ENCODE measurements at regions not wholly inside any gene's neighbourhood (a gene's known extent, or its start where the extent isn't known, plus 50 kb on each side); places are given as distances from the start of the nearest gene placed in this dataset.
"Not testable (repeated sequence)": the region's sequence is repeated elsewhere in the genome, so short reads cannot be mapped to it uniquely, and the experiment has no call there.

GRCh38 chr10:84860855-84861254, 532.5 kb downstream of the CCSER2 start:
- H3K36me3 Mint-ChIP-seq, result no peaks in the 10 kb centered on the region
- TF ChIP-seq, protein P1, sequence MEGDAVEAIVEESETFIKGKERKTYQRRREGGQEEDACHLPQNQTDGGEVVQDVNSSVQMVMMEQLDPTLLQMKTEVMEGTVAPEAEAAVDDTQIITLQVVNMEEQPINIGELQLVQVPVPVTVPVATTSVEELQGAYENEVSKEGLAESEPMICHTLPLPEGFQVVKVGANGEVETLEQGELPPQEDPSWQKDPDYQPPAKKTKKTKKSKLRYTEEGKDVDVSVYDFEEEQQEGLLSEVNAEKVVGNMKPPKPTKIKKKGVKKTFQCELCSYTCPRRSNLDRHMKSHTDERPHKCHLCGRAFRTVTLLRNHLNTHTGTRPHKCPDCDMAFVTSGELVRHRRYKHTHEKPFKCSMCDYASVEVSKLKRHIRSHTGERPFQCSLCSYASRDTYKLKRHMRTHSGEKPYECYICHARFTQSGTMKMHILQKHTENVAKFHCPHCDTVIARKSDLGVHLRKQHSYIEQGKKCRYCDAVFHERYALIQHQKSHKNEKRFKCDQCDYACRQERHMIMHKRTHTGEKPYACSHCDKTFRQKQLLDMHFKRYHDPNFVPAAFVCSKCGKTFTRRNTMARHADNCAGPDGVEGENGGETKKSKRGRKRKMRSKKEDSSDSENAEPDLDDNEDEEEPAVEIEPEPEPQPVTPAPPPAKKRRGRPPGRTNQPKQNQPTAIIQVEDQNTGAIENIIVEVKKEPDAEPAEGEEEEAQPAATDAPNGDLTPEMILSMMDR (IDR thresholded peaks at IDR 0.05; ENCODE audit: unreplicated experiment), result no peak
- DNase-seq (ENCODE audit: low spot score in 2 of 2, unreplicated experiment in 2 of 2), result no peak
- peaks cover 34% of the 10 kb centered on the region for H3K9me3 Mint-ChIP-seq
- H3K27me3 Mint-ChIP-seq (ENCODE audit: low read depth), result no peaks in the 10 kb centered on the region
- no peak overlapping the region for H3K27ac Mint-ChIP-seq
- H3K4me1 Mint-ChIP-seq, result no peaks in the 10 kb centered on the region
- H3K4me3 Mint-ChIP-seq, result no peak overlapping the region

GRCh38 chr10:84862551-84862950, 534.2 kb downstream of the CCSER2 start:
- H3K27ac Mint-ChIP-seq, result no peak overlapping the region
- H3K4me1 Mint-ChIP-seq, result no peaks in the 10 kb centered on the region
- no peaks in the 10 kb centered on the region for H3K36me3 Mint-ChIP-seq
- H3K9me3 Mint-ChIP-seq, result peaks cover 38% of the 10 kb centered on the region
- no peaks in the 10 kb centered on the region for H3K27me3 Mint-ChIP-seq (ENCODE audit: low read depth)
- TF ChIP-seq, protein P1 (IDR thresholded peaks at IDR 0.05; ENCODE audit: unreplicated experiment), result no peak
- DNase-seq (ENCODE audit: low spot score in 2 of 2, unreplicated experiment in 2 of 2), result no peak
- no peak overlapping the region for H3K4me3 Mint-ChIP-seq

DNA sequence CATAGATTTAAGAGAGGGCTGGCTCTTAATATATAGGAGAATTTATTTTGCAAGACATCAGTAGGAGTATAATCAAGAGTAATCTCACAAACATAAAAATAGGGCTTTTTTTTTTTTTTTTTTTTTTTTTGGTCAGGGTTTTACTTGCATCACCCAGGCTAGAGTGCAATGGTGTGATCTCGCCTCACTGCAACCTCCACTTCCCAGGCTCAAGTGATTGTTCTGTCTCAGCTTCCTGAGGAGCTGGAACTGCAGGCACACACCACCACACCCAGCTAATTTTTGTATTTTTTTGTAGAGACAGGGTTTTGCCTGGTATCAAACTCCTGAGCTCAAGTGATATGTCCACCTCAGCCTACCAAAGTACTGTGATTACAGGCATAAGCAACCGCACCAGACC, 535.3 kb downstream of the CCSER2 start:
- Mint-ChIP-seq H3K4me1 (no peaks in the 10 kb centered on the region), H3K9me3 (peaks cover 38% of the 10 kb centered on the region), H3K27ac (no peak overlapping the region), H3K27me3 (ENCODE audit: low read depth) (peaks cover 1% of the 10 kb centered on the region), H3K4me3 (no peak overlapping the region), H3K36me3 (no peaks in the 10 kb centered on the region)
- DNase-seq (ENCODE audit: low spot score in 2 of 2, unreplicated experiment in 2 of 2), result no peak
- TF ChIP-seq, protein P1 (IDR thresholded peaks at IDR 0.05; ENCODE audit: unreplicated experiment), result no peak

GRCh38 chr10:84876116-84876999, 548.0 kb downstream of the CCSER2 start:
- H3K27ac Mint-ChIP-seq, result no peak overlapping the region
- H3K4me1 Mint-ChIP-seq, result no peaks in the 10 kb centered on the region
- DNase-seq (ENCODE audit: low spot score in 2 of 2, unreplicated experiment in 2 of 2), result no peak
- H3K36me3 Mint-ChIP-seq, result no peaks in the 10 kb centered on the region
- peaks cover 3% of the 10 kb centered on the region for H3K9me3 Mint-ChIP-seq
- H3K27me3 Mint-ChIP-seq (ENCODE audit: low read depth), result peaks cover 8% of the 10 kb centered on the region
- H3K4me3 Mint-ChIP-seq, result no peak overlapping the region
- TF ChIP-seq, protein P1 (IDR thresholded peaks at IDR 0.05; ENCODE audit: unreplicated experiment), result no peak

- Mint-ChIP-seq H3K4me3 (no peak overlapping the region), H3K4me1 (no peaks in the 10 kb centered on the region), H3K27ac (no peak overlapping the region), H3K9me3 (no peaks in the 10 kb centered on the region), H3K36me3 (no peaks in the 10 kb centered on the region), H3K27me3 (ENCODE audit: low read depth) (peaks cover 8% of the 10 kb centered on the region)
- DNase-seq (ENCODE audit: low spot score in 2 of 2, unreplicated experiment in 2 of 2), result no peak
- TF ChIP-seq, protein P1 (IDR thresholded peaks at IDR 0.05; ENCODE audit: unreplicated experiment), result no peak
Measured at GRCh38 chr10:84879991-84880390, 551.6 kb downstream of the CCSER2 start.

DNA sequence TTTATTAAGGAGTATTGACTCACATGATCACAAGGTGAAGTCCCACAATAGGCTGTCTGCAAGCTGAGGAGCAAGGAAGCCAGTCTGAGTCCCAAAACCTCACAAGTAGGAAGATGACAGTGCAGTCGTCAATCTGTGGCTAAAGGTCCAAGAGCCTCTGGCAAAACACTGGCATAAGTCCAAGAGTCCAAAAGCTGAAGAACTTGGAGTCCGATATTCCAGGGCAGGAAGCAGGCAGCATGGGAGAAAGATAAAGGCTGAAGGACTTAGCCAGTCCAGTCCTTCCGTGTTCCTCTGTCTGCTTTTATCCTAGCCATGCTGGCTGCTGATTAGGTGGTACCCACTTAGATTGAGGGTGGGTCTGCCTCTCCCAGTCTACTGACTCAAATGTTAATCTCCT, 553.3 kb downstream of the CCSER2 start:
- H3K36me3 Mint-ChIP-seq; H3K27ac Mint-ChIP-seq; H3K9me3 Mint-ChIP-seq; H3K4me1 Mint-ChIP-seq; H3K4me3 Mint-ChIP-seq; DNase-seq (ENCODE audit: low spot score in 2 of 2, unreplicated experiment in 2 of 2); H3K27me3 Mint-ChIP-seq (ENCODE audit: low read depth): not testable (repeated sequence)

Measured in mesothelial cell of epicardium (in vitro differentiated cells).